Fibroblast of mammary gland (primary cell): ENCODE measurements at regions not wholly inside any gene's neighbourhood (a gene's known extent, or its start where the extent isn't known, plus 50 kb on each side); places are given as distances from the start of the nearest gene placed in this dataset.

ENCODE experiments used
- DNase-seq: peaks from one replicate; pipeline ENCODE4 v3.0.0-alpha.2; 2010; ENCODE audit warnings: low read depth
- H3K4me3 ChIP-seq: 2 replicates; pipeline ENCODE4 v1.5.1; 2011; ENCODE audit warnings: low read depth, mild to moderate bottlenecking, low read length, moderate library complexity; ENCODE audit not compliant: control insufficient read depth
- TF ChIP-seq, protein P1 (sequence below): conservative IDR thresholded peaks from 2 replicates; pipeline ENCODE4 v1.5.1; 2011; ENCODE audit warnings: low read depth, low read length, inconsistent platforms; ENCODE audit not compliant: control insufficient read depth, insufficient read depth

DNA sequence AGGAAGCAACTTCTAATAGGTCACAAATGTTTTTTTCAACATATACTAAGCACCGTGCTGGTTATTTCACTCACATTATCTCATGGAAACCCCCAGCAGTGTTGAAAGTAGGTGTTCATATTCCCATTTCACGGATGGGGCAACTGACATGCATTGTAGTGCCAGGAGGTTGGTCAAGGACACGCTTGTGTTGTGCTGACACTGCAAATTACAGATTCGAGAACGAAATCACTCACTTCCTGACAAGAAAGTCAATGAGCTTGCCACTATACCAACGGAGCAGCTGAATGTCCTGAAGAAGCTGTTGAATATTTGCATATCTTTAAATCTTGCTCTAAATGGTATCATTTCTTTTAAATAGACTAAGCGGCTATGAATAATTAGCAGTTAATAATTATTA, 378.0 kb upstream of the C16orf82 start:
- H3K4me3 ChIP-seq: no peak overlapping the region
- TF ChIP-seq, protein P1, sequence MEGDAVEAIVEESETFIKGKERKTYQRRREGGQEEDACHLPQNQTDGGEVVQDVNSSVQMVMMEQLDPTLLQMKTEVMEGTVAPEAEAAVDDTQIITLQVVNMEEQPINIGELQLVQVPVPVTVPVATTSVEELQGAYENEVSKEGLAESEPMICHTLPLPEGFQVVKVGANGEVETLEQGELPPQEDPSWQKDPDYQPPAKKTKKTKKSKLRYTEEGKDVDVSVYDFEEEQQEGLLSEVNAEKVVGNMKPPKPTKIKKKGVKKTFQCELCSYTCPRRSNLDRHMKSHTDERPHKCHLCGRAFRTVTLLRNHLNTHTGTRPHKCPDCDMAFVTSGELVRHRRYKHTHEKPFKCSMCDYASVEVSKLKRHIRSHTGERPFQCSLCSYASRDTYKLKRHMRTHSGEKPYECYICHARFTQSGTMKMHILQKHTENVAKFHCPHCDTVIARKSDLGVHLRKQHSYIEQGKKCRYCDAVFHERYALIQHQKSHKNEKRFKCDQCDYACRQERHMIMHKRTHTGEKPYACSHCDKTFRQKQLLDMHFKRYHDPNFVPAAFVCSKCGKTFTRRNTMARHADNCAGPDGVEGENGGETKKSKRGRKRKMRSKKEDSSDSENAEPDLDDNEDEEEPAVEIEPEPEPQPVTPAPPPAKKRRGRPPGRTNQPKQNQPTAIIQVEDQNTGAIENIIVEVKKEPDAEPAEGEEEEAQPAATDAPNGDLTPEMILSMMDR: no peak
- DNase-seq: no peak

DNA sequence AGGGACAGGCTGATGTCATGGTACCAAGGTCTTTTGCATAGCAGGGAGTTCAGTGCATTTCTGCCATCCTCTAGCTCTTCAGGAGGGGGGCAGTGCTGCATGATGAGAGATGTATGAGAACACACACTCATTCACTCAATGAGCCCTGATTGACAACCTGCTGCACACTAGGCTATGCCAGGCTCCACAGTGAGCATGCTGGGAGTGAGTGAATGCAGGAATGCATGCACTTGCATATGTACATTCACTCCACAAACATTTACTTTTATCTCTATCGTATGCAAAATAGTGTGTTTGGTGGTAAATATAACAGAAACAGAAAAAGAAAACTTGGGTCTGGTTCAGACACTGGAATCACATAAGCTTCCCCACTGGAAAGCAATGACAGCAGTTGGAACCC, 374.1 kb upstream of the C16orf82 start:
- DNase-seq: no peak
- no peak overlapping the region for H3K4me3 ChIP-seq
- TF ChIP-seq, protein P1: no peak

DNA sequence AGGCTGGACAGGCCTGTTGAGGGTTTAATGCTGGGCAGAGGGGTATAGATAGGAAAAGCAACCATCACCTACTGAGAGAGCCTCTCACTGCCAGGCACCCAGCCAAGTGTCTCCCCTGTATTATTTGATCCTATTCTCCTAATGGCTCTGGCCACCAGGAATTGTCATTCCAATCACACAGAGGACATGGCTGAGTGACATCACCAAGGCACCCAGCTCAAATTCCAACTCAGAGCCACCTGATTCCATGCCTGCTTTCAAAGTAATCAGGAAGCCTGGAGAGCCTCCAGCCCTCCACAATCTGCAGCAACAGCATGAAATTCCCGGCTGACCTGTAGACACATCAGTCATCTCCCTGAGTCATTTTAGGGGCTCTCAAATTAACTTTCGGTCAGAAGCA, 368.9 kb upstream of the C16orf82 start:
- TF ChIP-seq, protein P1: no peak
- DNase-seq: no peak

DNA sequence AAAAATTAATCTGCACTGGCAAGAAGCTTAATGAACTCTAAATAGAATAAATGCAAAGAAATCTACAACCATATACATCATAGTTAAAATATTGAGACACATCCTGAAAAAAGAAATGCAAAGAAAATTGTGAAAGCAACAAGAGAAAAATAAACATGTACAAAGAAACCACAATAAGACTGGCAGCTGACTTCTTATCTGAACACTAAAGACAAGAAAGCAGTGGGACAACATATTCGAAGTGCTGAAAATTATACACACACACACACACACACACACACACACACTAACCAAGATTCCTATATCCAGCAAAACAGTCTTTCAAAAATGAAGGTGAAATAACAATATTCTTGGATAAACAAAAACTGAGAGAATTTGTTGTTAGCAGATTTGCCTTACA, 366.5 kb upstream of the C16orf82 start:
- no peak for DNase-seq
- no peak overlapping the region for H3K4me3 ChIP-seq
- TF ChIP-seq, protein P1: no peak

More for the DNA sequence above, 368.9 kb upstream of the C16orf82 start:
- no peak overlapping the region for H3K4me3 ChIP-seq

DNA sequence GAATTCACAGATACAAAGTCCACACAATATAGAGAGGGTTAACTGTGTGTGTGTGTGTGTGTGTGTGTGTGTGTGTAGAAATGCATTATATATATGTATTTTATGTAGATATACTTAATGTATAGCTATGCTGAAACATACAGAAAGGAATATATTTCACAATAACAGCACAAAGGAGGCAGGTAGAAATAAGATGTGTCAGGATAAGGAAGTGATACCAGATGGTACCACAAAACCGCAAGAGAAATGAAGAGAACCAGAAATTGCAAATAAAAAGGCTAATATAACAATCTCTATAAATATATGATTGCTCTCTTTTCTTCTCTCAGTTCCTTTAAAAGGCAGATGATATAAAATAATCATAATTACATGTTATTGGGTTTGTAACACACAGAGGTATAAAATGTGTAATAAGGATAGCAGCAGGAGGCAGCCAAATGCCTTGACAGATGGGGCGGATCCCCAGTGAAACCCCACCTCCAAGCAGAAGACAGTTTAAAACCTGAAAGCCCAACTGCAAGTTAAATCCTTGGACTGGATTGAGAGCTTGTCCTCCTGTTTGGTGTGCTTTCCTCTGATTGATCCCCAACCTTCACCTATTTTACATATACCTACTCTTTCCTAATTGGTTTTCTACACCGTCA, 365.4 kb upstream of the C16orf82 start:
- H3K4me3 ChIP-seq: no peak overlapping the region
- TF ChIP-seq, protein P1: no peak
- no peak for DNase-seq

DNA sequence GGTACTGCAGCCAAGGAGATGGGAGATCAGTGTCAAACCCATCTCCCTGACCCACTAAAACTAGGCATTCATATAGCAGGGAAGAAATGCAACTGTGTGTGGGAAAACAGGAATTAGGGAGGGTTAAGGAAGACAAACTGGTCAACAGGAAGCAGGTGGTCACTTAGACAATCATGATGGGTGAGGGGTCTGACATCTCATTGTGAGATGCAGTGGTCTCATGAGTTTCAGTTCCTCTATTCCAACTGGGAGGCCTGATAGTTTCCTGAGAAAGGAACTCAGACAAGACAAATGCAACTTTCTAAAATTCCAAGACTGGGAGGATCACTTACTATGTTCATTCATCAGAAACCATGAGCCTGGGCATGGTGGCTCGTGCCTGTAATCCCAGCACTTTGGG, 361.4 kb upstream of the C16orf82 start:
- no peak overlapping the region for H3K4me3 ChIP-seq
- DNase-seq: no peak
- TF ChIP-seq, protein P1: no peak

DNA sequence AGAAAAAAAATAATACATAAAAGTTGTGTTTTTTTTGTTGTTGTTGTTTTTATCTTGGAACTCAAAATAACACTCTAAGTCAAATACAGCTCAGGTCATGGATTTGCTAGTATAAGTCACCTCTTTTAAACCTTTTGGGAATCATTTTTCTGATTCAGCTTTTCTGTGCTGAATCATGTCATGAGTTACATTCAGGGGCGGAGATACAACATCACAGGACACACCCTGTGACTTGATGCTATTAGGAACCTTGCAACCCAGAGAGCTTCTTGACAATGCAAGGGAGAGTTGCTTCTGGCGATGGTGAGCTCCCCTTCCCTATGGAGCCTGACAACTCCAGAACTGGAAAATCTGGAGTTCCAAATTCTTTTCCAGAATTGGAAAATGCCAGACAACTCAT, 358.3 kb upstream of the C16orf82 start:
- TF ChIP-seq, protein P1: no peak
- no peak for DNase-seq
- H3K4me3 ChIP-seq: no peak overlapping the region
